ENCODE measurements at regions not wholly inside any gene's neighbourhood (a gene's known extent, or its start where the extent isn't known, plus 50 kb on each side); places are given as distances from the start of the nearest gene placed in this dataset.
"Not testable (repeated sequence)": the region's sequence is repeated elsewhere in the genome, so short reads cannot be mapped to it uniquely, and the experiment has no call there.

- no peak for DNase-seq
Observed at GRCh38 chr14:81765651-81766275, 232.1 kb upstream of the SEL1L start.

- DNase-seq = no peak
Observed at GRCh38 chr14:81766321-81766915, 232.8 kb upstream of the SEL1L start.

DNA sequence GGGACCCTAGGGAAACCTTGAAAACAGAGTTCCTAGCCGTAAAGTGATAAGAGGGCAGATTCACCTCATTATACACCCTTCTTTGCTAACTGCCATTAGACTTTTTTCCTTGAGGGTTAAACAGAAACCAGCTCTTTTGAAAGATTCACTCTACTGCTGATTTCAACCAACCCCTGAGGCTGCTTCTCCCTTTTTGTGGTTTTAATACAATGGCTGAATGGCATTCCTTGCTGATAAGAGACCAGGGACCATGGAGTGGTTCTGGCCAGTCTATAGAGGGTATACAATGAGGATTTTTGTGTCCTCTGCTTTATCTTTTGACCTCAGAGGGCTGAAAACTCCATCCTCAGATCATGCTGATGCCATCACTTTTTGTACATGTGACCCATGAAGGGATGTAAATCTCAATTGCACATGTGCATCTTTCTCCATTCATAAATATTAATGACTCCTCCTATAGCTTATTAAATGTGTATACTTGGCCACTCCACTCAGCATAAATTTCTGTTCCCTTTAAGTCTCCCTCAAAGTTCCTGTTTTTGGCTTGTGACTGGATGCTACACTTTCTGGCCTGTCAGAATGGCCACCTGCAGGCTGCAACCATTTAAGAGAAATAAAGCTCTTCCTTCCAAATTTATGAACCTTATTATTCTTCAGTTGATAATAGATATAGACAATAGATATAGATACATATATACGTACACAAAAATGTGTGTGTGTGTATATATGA, 233.8 kb upstream of the SEL1L start:
- DNase-seq = no peak

- DNase-seq = no peak
Observed at GRCh38 chr14:81771651-81772275, 238.1 kb upstream of the SEL1L start.

DNA sequence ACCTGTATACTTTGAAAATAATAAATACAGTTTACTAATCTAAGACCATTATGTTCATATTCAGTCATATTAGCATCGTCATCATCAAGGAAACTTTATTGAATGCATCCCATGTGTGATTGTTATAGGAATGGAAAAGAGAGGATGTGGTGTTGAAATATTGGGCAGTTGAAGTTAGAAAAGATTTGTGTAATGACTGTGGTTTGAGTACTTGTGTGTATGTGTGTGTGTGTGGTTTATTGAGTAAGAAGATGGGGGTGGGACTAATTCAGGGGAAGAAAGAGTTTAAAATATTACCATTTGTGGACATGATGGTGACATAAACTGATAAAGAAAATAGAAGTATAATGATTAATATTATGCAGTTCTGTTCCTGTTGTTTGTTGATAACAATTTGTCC, 238.7 kb upstream of the SEL1L start:
- no peak for DNase-seq

DNA sequence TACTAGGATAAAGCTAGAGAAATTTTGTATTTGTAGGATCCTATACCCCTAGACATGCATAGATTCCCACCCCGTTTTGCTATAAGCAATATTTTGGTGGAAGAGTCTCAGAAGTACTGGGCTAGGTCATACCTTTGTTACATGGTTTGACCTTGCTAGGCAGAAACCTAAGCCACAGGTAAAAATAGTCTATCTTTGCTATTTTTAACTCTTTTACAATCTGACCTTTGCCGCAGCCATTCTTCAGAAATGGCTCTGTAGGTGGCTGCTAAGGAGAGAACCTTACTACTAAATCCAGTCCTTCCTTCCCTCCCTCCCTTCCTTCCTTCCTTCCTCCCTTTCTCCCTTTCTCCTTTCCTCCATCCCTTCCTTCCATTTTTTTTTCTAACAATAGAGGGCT, 242.9 kb upstream of the SEL1L start:
- no peak for DNase-seq

DNA sequence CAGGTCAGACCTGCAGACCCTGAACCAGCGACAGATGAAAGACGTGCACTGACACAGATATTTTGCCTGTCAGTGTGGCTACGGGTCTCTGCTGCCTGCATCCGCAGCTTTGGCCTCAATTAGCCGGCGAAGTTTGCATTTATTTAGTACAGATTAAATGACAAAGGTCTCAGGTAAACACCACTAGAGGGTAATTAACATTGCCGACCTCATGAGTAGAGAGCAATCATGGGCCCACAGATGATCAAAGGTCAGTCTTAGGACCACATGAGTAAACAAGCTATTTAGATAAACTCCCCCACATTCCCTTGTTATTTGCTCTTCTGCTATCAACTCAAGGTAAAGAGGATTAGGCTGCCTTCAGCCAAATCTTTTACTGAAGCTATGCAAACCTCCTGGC, 248.1 kb upstream of the SEL1L start:
- not testable (repeated sequence) for DNase-seq

DNA sequence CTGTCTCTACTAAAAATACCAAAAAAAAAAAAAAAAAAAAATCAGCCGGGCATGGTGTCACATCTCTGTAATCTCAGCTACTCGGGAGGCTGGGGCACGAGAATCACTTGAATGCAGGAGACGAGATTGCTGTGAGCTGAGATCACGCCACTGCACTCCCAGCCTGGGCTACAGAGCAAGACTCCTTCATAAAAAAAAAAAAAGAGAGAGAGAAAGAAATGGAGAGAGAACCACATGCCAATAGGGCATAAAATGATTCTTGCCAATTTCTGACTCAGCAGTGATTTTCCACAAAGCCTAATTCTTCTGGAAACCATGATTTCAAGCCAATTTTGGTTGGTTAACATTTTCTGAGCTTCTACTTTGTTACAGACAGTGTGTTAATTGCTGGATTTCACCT, 250.4 kb upstream of the SEL1L start:
- DNase-seq = no peak

GRCh38 chr14:81797315-81797714, 263.7 kb upstream of the SEL1L start:
- DNase-seq = no peak

DNA sequence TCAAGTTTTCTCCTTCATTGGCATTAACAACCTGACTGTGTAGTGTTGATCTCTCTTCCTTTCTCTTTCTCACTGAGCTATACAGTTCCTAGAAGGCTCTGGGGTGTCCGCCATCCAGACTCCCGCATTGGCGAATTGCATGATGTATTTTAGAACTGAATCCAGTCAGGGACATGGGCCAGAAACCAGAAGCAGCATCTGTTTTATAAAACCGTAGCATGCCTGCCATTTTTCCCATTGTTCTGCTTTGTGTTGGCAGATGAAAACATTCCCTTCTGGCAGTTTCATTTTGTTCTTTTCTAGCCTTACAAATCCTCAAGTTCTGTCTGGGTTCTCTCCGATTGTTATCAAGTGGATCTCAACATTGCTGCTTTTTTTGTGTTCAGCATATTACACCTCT, 268.3 kb upstream of the SEL1L start:
- DNase-seq = no peak

DNA sequence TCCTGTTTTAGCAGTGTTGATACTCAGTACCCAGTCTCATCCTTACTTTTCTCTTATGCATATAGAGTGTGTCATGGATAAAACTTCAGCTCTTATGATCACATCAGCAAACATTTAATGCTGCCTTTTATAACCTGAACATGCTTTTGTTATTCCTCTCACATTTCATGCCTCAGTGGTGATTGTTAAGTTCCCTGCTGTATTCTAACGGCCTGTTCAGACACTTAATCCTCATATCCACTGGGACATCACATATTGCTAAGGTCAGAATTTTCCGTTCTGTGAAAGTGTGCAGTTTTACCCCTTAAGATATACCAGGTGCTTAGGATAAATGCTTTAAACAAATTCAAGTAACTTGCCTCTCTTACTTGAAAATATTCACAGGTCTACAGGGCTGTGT, 268.7 kb upstream of the SEL1L start:
- DNase-seq = no peak

DNA sequence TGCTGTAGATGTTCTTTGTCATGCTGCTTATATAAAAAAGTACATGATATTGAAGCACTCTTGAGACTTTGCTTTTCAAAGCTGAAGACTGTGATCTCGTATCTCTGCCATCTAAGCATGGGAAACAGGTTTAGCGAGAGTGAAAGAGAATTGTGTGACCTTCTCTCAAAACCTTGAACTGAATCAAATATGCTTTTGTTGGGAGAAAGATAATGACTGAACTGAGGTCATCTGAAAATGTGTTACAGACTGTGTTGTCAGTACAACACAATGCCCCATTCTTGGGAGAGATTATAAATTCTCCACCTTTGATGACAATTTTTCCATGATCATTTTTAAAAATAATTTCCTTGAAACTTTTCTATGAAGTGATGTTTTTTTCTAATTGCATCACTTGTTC, 272.1 kb upstream of the SEL1L start:
- no peak for DNase-seq

- no peak for DNase-seq
Observed at GRCh38 chr14:81811705-81812269, 278.1 kb upstream of the SEL1L start.

GRCh38 chr14:81818271-81818670, 284.6 kb upstream of the SEL1L start:
- DNase-seq = no peak

- DNase-seq = no peak
Observed at GRCh38 chr14:81819344-81819743, 285.7 kb upstream of the SEL1L start.

DNA sequence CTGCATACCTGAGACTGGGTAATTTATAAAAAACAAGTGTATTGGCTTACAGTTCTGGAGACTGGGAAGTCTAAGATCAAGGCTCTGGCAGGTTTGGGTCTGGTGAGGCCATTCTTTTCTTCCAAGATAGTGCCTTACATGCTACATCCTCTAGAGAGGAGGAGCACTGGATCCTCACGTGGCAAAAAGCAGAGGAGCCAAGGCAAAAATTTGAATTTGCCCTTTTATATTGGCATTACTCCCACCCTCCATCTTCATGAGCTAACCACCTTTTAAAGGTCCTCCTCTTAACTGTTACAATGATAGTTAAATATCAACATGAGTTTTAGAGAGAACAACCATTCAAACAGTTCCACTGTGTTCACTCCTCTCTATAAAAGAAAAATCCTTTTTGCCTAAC, 286.3 kb upstream of the SEL1L start:
- no peak for DNase-seq

DNA sequence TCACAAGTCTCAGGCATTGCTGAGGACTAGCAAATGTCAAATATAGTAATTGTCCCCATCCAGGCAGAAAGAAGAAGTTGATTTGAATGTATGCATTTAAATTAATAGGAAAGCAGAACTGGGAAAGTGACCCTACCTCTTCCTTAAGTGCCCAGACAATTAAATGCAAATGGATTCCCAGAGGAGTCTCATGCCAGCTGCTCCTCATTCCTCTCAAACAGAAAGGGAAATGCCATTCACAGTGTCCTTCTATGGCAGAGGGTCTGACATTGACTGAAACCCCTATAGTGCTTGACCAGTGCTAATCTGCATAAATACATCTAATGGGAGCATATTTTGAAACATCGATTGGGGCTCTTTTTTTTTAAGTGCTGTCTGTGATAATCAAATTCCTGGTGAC, 292.4 kb upstream of the SEL1L start:
- DNase-seq = no peak

GRCh38 chr14:81829447-81829846, 295.8 kb upstream of the SEL1L start:
- no peak for DNase-seq

GRCh38 chr14:81831128-81831820, 297.6 kb upstream of the SEL1L start:
- DNase-seq = no peak

DNA sequence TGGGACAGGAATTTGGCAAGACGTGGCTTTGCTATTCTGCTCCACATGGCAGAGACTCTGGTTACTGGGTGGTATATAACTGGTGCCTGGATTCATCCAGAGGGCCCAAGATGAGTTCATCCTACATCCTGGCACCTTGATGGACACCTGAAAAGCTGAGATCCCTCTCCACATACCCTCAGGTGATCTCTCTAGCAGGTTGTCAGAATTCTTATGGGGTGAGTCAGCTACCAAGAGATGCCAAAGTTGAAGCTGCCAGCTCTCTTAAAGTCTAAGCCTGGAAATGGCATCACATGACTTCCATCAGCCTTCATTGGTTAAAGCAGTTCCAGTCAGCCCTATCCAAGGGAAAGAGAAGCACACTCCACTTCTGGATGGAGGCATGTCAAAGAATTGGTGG, 300.7 kb upstream of the SEL1L start:
- no peak for DNase-seq

GRCh38 chr14:81837304-81837703, 303.7 kb upstream of the SEL1L start:
- DNase-seq = no peak

GRCh38 chr14:81839056-81839455, 305.4 kb upstream of the SEL1L start:
- DNase-seq = no peak

DNA sequence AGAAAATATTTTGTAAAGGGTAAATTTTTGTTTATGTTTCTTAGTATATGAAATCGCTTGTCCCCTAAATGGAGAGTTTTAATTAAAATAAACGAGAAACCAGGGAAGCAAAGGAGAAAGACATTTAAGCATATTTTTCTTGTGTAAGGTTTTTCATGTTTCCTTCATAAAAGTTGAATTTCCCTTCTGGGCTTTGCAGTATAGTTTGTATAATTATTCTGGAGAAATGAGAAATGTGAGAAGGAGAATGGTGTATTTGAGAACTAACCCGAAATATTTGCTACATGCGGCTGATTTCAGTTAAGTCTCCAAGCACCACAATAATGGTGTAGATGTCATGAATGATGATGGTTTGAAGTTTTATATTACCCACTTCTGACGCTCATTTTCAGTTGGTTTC, 307.7 kb upstream of the SEL1L start:
- no peak for DNase-seq

Measured in activated CD8-positive, alpha-beta memory T cell treated with anti-CD3 and anti-CD28 coated beads for 24 hours (primary cell).